ENCODE measurements at regions not wholly inside any gene's neighbourhood (a gene's known extent, or its start where the extent isn't known, plus 50 kb on each side); places are given as distances from the start of the nearest gene placed in this dataset.

DNA sequence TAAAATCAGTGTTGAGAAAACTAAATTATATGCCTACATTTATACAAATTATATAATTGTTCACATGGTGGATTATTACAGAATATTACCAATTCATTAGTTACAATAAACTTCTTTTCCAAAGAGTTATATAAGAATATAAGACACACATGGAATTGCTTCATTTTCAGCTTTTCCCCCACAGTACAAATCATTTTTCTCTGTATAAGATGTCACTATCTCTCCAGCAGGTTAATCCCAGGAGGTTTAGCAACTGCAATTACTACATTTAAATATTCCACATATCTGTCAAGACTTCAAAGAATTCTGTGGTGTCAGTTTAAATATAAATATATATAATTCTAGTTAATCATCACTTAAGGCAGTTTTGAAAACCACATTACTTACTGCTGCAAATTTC is 59.6 kb upstream of the G2E3 start:
- no peaks in the 10 kb centered on the region for H3K27me3 ChIP-seq (ENCODE audit: control insufficient read depth in 1 of 2, insufficient read depth in 2 of 2, low read length in 2 of 2)
- no peak overlapping the region for H3K27ac ChIP-seq (ENCODE audit: low read depth in 2 of 2, low read length in 1 of 2)
- H3K9me3 ChIP-seq (ENCODE audit: control insufficient read depth in 2 of 2, insufficient read depth in 1 of 2, low read depth in 1 of 2, low read length in 1 of 2), result no peaks in the 10 kb centered on the region

GRCh38 chr14:30500222-30500621 is 58.7 kb upstream of the G2E3 start:
- no peaks in the 10 kb centered on the region for H3K9me3 ChIP-seq (ENCODE audit: control insufficient read depth in 2 of 2, insufficient read depth in 1 of 2, low read depth in 1 of 2, low read length in 1 of 2)
- H3K4me3 ChIP-seq (ENCODE audit: low read depth in 1 of 2, low read length in 2 of 2), result no peak overlapping the region
- no peaks in the 10 kb centered on the region for H3K4me1 ChIP-seq (ENCODE audit: control insufficient read depth in 2 of 2, insufficient read depth in 2 of 2, low read length in 1 of 2)
- no peaks in the 10 kb centered on the region for H3K36me3 ChIP-seq (ENCODE audit: control insufficient read depth in 2 of 2, insufficient read depth in 2 of 2, low read length in 1 of 2)
- no peaks in the 10 kb centered on the region for H3K27me3 ChIP-seq (ENCODE audit: control insufficient read depth in 1 of 2, insufficient read depth in 2 of 2, low read length in 2 of 2)
- no peak overlapping the region for H3K27ac ChIP-seq (ENCODE audit: low read depth in 2 of 2, low read length in 1 of 2)
- WGBS, 2 donors, result 52 to 63% methylated on average over 2 of the region's 2 CpGs

More for the DNA sequence above, 59.6 kb upstream of the G2E3 start:
- Histone ChIP-seq H3K4me1 (ENCODE audit: control insufficient read depth in 2 of 2, insufficient read depth in 2 of 2, low read length in 1 of 2) (no peaks in the 10 kb centered on the region), H3K4me3 (ENCODE audit: low read depth in 1 of 2, low read length in 2 of 2) (no peak overlapping the region), H3K36me3 (ENCODE audit: control insufficient read depth in 2 of 2, insufficient read depth in 2 of 2, low read length in 1 of 2) (no peaks in the 10 kb centered on the region)

DNA sequence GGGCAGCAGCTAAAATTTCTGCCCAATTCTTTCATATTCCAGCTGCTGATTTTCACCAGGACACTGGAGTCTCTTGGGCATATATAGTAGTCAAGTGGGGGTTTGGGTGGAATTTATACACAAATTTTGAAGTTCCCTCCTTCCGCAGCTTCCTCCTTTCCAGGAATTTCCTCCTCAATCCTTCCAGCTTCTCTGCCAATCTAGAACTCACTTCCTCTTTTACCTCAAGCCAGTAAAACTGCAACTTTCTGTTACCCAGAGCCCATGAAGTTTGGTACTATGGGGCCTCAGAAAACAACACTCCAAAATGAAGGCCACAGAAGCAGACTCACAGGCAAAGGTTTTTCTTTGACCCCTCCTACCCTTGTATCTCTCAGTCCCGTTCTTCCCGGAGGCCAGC is 51.7 kb upstream of the G2E3 start:
- WGBS, 2 donors, result 88 to 93% methylated on average over 3 of the region's 3 CpGs
- Histone ChIP-seq H3K4me1 (ENCODE audit: control insufficient read depth in 2 of 2, insufficient read depth in 2 of 2, low read length in 1 of 2) (no peaks in the 10 kb centered on the region), H3K27me3 (ENCODE audit: control insufficient read depth in 1 of 2, insufficient read depth in 2 of 2, low read length in 2 of 2) (no peaks in the 10 kb centered on the region)

More for the DNA sequence above, 51.7 kb upstream of the G2E3 start:
- H3K27ac ChIP-seq (ENCODE audit: low read depth in 2 of 2, low read length in 1 of 2), result no peak overlapping the region
- no peak overlapping the region for H3K4me3 ChIP-seq (ENCODE audit: low read depth in 1 of 2, low read length in 2 of 2)
- H3K36me3 ChIP-seq (ENCODE audit: control insufficient read depth in 2 of 2, insufficient read depth in 2 of 2, low read length in 1 of 2), result no peaks in the 10 kb centered on the region
- no peaks in the 10 kb centered on the region for H3K9me3 ChIP-seq (ENCODE audit: control insufficient read depth in 2 of 2, insufficient read depth in 1 of 2, low read depth in 1 of 2, low read length in 1 of 2)
